Suprapubic skin (tissue), 4 donors: ENCODE measurements at regions not wholly inside any gene's neighbourhood (a gene's known extent, or its start where the extent isn't known, plus 50 kb on each side); places are given as distances from the start of the nearest gene placed in this dataset.

ENCODE experiments used
- CTCF ChIP-seq, 2 donors: fragments of 200-600 bp in 1 of 2; fragments of 450-650 bp in 1 of 2; sonication (generic) in 1 of 2; IDR thresholded peaks; one replicate each; pipeline ENCODE4 v1.5.1; 2016 to 2019; ENCODE audit warnings: antibody characterized with exemption in 2 of 2, mild to moderate bottlenecking in 1 of 2, moderate library complexity in 1 of 2
- EP300 ChIP-seq: sonication (generic); formaldehyde crosslinking; IDR thresholded peaks from one replicate; pipeline ENCODE4 v1.6.1; 2017; ENCODE audit warnings: antibody characterized with exemption
- POLR2A ChIP-seq, 2 donors: fragments of 450-650 bp; IDR thresholded peaks; one replicate each; pipeline ENCODE4 v1.6.1; 2017; ENCODE audit warnings: antibody characterized with exemption in 2 of 2, mild to moderate bottlenecking in 2 of 2, moderate library complexity in 2 of 2
- POLR2AphosphoS5 ChIP-seq, 3 donors: sonication (generic); formaldehyde crosslinking; IDR thresholded peaks; one replicate each; pipeline ENCODE4 v1.6.1; 2017; ENCODE audit warnings: antibody characterized with exemption in 3 of 3

- TF ChIP-seq CTCF (IDR thresholded peaks at IDR 0.05) (no peak), POLR2A (IDR thresholded peaks at IDR 0.05) (no peak), EP300 (no peak), POLR2AphosphoS5 (IDR thresholded peaks at IDR 0.05) (no peak)
These were observed 277.7 kb downstream of the HS3ST3A1 start for GRCh38 chr17:13323990-13324389.
